ENCODE measurements at regions not wholly inside any gene's neighbourhood (a gene's known extent, or its start where the extent isn't known, plus 50 kb on each side); places are given as distances from the start of the nearest gene placed in this dataset.

- no peaks in the 10 kb centered on the region for H3K27me3 ChIP-seq (ENCODE audit: control insufficient read depth in 3 of 3, insufficient read depth in 3 of 3, low read length in 3 of 3)
- H3K27ac ChIP-seq (ENCODE audit: low read depth, low read length): no peak overlapping the region
- no peaks in the 10 kb centered on the region for H3K4me1 ChIP-seq (ENCODE audit: control insufficient read depth in 3 of 3, insufficient read depth in 3 of 3, low read length in 3 of 3)
- H3K9me3 ChIP-seq (ENCODE audit: control insufficient read depth in 3 of 3, low read length in 3 of 3): peaks cover 0 to 3% (median 0%) of the 10 kb centered on the region in 3 donors
- no peak overlapping the region for H3K4me3 ChIP-seq (ENCODE audit: low read length in 3 of 3)
- H3K36me3 ChIP-seq (ENCODE audit: control insufficient read depth in 3 of 3, insufficient read depth in 3 of 3, low read length in 3 of 3): no peaks in the 10 kb centered on the region
- H3K9ac ChIP-seq (ENCODE audit: low read depth in 1 of 3, low read length in 3 of 3): no peak overlapping the region
Measured at GRCh38 chrY:19317271-19317987, 427.1 kb downstream of the KDM5D start.

- Histone ChIP-seq H3K27me3 (ENCODE audit: control insufficient read depth in 3 of 3, insufficient read depth in 3 of 3, low read length in 3 of 3) (no peaks in the 10 kb centered on the region), H3K9ac (ENCODE audit: low read depth in 1 of 3, low read length in 3 of 3) (no peak overlapping the region), H3K4me3 (ENCODE audit: low read length in 3 of 3) (no peak overlapping the region), H3K27ac (ENCODE audit: low read depth, low read length) (no peak overlapping the region), H3K4me1 (ENCODE audit: control insufficient read depth in 3 of 3, insufficient read depth in 3 of 3, low read length in 3 of 3) (no peaks in the 10 kb centered on the region), H3K9me3 (ENCODE audit: control insufficient read depth in 3 of 3, low read length in 3 of 3) (no peaks in the 10 kb centered on the region), H3K36me3 (ENCODE audit: control insufficient read depth in 3 of 3, insufficient read depth in 3 of 3, low read length in 3 of 3) (no peaks in the 10 kb centered on the region)
Measured at GRCh38 chrY:19307627-19308026, 436.9 kb downstream of the KDM5D start.

GRCh38 chrY:19303136-19303535 is 441.4 kb downstream of the KDM5D start:
- no peaks in the 10 kb centered on the region for H3K27me3 ChIP-seq (ENCODE audit: control insufficient read depth in 3 of 3, insufficient read depth in 3 of 3, low read length in 3 of 3)
- no peaks in the 10 kb centered on the region for H3K36me3 ChIP-seq (ENCODE audit: control insufficient read depth in 3 of 3, insufficient read depth in 3 of 3, low read length in 3 of 3)
- no peaks in the 10 kb centered on the region for H3K9me3 ChIP-seq (ENCODE audit: control insufficient read depth in 3 of 3, low read length in 3 of 3)
- no peaks in the 10 kb centered on the region for H3K4me1 ChIP-seq (ENCODE audit: control insufficient read depth in 3 of 3, insufficient read depth in 3 of 3, low read length in 3 of 3)
- H3K4me3 ChIP-seq (ENCODE audit: low read length in 3 of 3): no peak overlapping the region
- H3K9ac ChIP-seq (ENCODE audit: low read depth in 1 of 3, low read length in 3 of 3): no peak overlapping the region
- no peak overlapping the region for H3K27ac ChIP-seq (ENCODE audit: low read depth, low read length)

- no peaks in the 10 kb centered on the region for H3K27me3 ChIP-seq (ENCODE audit: control insufficient read depth in 3 of 3, insufficient read depth in 3 of 3, low read length in 3 of 3)
- no peak overlapping the region for H3K9ac ChIP-seq (ENCODE audit: low read depth in 1 of 3, low read length in 3 of 3)
- H3K27ac ChIP-seq (ENCODE audit: low read depth, low read length): no peak overlapping the region
- no peaks in the 10 kb centered on the region for H3K4me1 ChIP-seq (ENCODE audit: control insufficient read depth in 3 of 3, insufficient read depth in 3 of 3, low read length in 3 of 3)
- no peak overlapping the region for H3K4me3 ChIP-seq (ENCODE audit: low read length in 3 of 3)
- no peaks in the 10 kb centered on the region for H3K9me3 ChIP-seq (ENCODE audit: control insufficient read depth in 3 of 3, low read length in 3 of 3)
- H3K36me3 ChIP-seq (ENCODE audit: control insufficient read depth in 3 of 3, insufficient read depth in 3 of 3, low read length in 3 of 3): no peaks in the 10 kb centered on the region
Measured at GRCh38 chrY:19290925-19291324, 453.6 kb downstream of the KDM5D start.

- H3K9ac ChIP-seq (ENCODE audit: low read depth in 1 of 3, low read length in 3 of 3): no peak overlapping the region
- no peaks in the 10 kb centered on the region for H3K36me3 ChIP-seq (ENCODE audit: control insufficient read depth in 3 of 3, insufficient read depth in 3 of 3, low read length in 3 of 3)
- no peaks in the 10 kb centered on the region for H3K9me3 ChIP-seq (ENCODE audit: control insufficient read depth in 3 of 3, low read length in 3 of 3)
- H3K4me1 ChIP-seq (ENCODE audit: control insufficient read depth in 3 of 3, insufficient read depth in 3 of 3, low read length in 3 of 3): no peaks in the 10 kb centered on the region
- no peak overlapping the region for H3K4me3 ChIP-seq (ENCODE audit: low read length in 3 of 3)
- H3K27me3 ChIP-seq (ENCODE audit: control insufficient read depth in 3 of 3, insufficient read depth in 3 of 3, low read length in 3 of 3): no peaks in the 10 kb centered on the region
- no peak overlapping the region for H3K27ac ChIP-seq (ENCODE audit: low read depth, low read length)
Measured at GRCh38 chrY:19274076-19274475, 470.4 kb downstream of the KDM5D start.

- Histone ChIP-seq H3K36me3 (ENCODE audit: control insufficient read depth in 3 of 3, insufficient read depth in 3 of 3, low read length in 3 of 3) (no peaks in the 10 kb centered on the region), H3K4me1 (ENCODE audit: control insufficient read depth in 3 of 3, insufficient read depth in 3 of 3, low read length in 3 of 3) (no peaks in the 10 kb centered on the region), H3K27me3 (ENCODE audit: control insufficient read depth in 3 of 3, insufficient read depth in 3 of 3, low read length in 3 of 3) (no peaks in the 10 kb centered on the region), H3K9me3 (ENCODE audit: control insufficient read depth in 3 of 3, low read length in 3 of 3) (no peaks in the 10 kb centered on the region), H3K9ac (ENCODE audit: low read depth in 1 of 3, low read length in 3 of 3) (no peak overlapping the region), H3K4me3 (ENCODE audit: low read length in 3 of 3) (no peak overlapping the region), H3K27ac (ENCODE audit: low read depth, low read length) (no peak overlapping the region)
Measured at GRCh38 chrY:19268331-19268730, 476.2 kb downstream of the KDM5D start.

- Histone ChIP-seq H3K4me1 (ENCODE audit: control insufficient read depth in 3 of 3, insufficient read depth in 3 of 3, low read length in 3 of 3) (no peaks in the 10 kb centered on the region), H3K9me3 (ENCODE audit: control insufficient read depth in 3 of 3, low read length in 3 of 3) (no peaks in the 10 kb centered on the region), H3K36me3 (ENCODE audit: control insufficient read depth in 3 of 3, insufficient read depth in 3 of 3, low read length in 3 of 3) (no peaks in the 10 kb centered on the region), H3K4me3 (ENCODE audit: low read length in 3 of 3) (no peak overlapping the region), H3K27me3 (ENCODE audit: control insufficient read depth in 3 of 3, insufficient read depth in 3 of 3, low read length in 3 of 3) (no peaks in the 10 kb centered on the region), H3K9ac (ENCODE audit: low read depth in 1 of 3, low read length in 3 of 3) (no peak overlapping the region), H3K27ac (ENCODE audit: low read depth, low read length) (no peak overlapping the region)
Measured at GRCh38 chrY:19265404-19265803, 479.1 kb downstream of the KDM5D start.

GRCh38 chrY:19262310-19262709 is 482.2 kb downstream of the KDM5D start:
- Histone ChIP-seq H3K9ac (ENCODE audit: low read depth in 1 of 3, low read length in 3 of 3) (no peak overlapping the region), H3K4me3 (ENCODE audit: low read length in 3 of 3) (no peak overlapping the region), H3K4me1 (ENCODE audit: control insufficient read depth in 3 of 3, insufficient read depth in 3 of 3, low read length in 3 of 3) (no peaks in the 10 kb centered on the region), H3K27me3 (ENCODE audit: control insufficient read depth in 3 of 3, insufficient read depth in 3 of 3, low read length in 3 of 3) (no peaks in the 10 kb centered on the region), H3K36me3 (ENCODE audit: control insufficient read depth in 3 of 3, insufficient read depth in 3 of 3, low read length in 3 of 3) (no peaks in the 10 kb centered on the region), H3K9me3 (ENCODE audit: control insufficient read depth in 3 of 3, low read length in 3 of 3) (no peaks in the 10 kb centered on the region), H3K27ac (ENCODE audit: low read depth, low read length) (no peak overlapping the region)

GRCh38 chrY:19232276-19232994 is 458.9 kb upstream of the HSFY2 start:
- H3K27me3 ChIP-seq (ENCODE audit: control insufficient read depth in 3 of 3, insufficient read depth in 3 of 3, low read length in 3 of 3): no peaks in the 10 kb centered on the region
- H3K36me3 ChIP-seq (ENCODE audit: control insufficient read depth in 3 of 3, insufficient read depth in 3 of 3, low read length in 3 of 3): no peaks in the 10 kb centered on the region
- no peak overlapping the region for H3K9ac ChIP-seq (ENCODE audit: low read depth in 1 of 3, low read length in 3 of 3)
- H3K4me3 ChIP-seq (ENCODE audit: low read length in 3 of 3): no peak overlapping the region
- H3K9me3 ChIP-seq (ENCODE audit: control insufficient read depth in 3 of 3, low read length in 3 of 3): no peaks in the 10 kb centered on the region
- H3K27ac ChIP-seq (ENCODE audit: low read depth, low read length): no peak overlapping the region
- no peaks in the 10 kb centered on the region for H3K4me1 ChIP-seq (ENCODE audit: control insufficient read depth in 3 of 3, insufficient read depth in 3 of 3, low read length in 3 of 3)

- no peaks in the 10 kb centered on the region for H3K9me3 ChIP-seq (ENCODE audit: control insufficient read depth in 3 of 3, low read length in 3 of 3)
- H3K27ac ChIP-seq (ENCODE audit: low read depth, low read length): no peak overlapping the region
- no peak overlapping the region for H3K9ac ChIP-seq (ENCODE audit: low read depth in 1 of 3, low read length in 3 of 3)
- no peaks in the 10 kb centered on the region for H3K27me3 ChIP-seq (ENCODE audit: control insufficient read depth in 3 of 3, insufficient read depth in 3 of 3, low read length in 3 of 3)
- H3K4me1 ChIP-seq (ENCODE audit: control insufficient read depth in 3 of 3, insufficient read depth in 3 of 3, low read length in 3 of 3): no peaks in the 10 kb centered on the region
- no peak overlapping the region for H3K4me3 ChIP-seq (ENCODE audit: low read length in 3 of 3)
- no peaks in the 10 kb centered on the region for H3K36me3 ChIP-seq (ENCODE audit: control insufficient read depth in 3 of 3, insufficient read depth in 3 of 3, low read length in 3 of 3)
Measured at GRCh38 chrY:19220784-19221183, 447.2 kb upstream of the HSFY2 start.
